ENCODE measurements at regions not wholly inside any gene's neighbourhood (a gene's known extent, or its start where the extent isn't known, plus 50 kb on each side); places are given as distances from the start of the nearest gene placed in this dataset.

- Histone ChIP-seq H3K4me3 (ENCODE audit: low read depth, low read length, poor library complexity, severe bottlenecking) (no peak overlapping the region), H3K9me3 (ENCODE audit: low read length) (no peaks in the 10 kb centered on the region), H3K36me3 (ENCODE audit: insufficient read depth, low read length) (no peaks in the 10 kb centered on the region), H3K4me1 (ENCODE audit: insufficient read depth, low read length, poor library complexity, severe bottlenecking) (no peaks in the 10 kb centered on the region), H3K4me2 (ENCODE audit: low read length) (no peak overlapping the region), H3K79me2 (ENCODE audit: insufficient read depth, low read depth, low read length) (no peaks in the 10 kb centered on the region), H3K27ac (ENCODE audit: low read depth, low read length, poor library complexity, severe bottlenecking) (no peak overlapping the region), H3K9me2 (ENCODE audit: insufficient read depth, low read length) (no peaks in the 10 kb centered on the region), H2AFZ (ENCODE audit: low read length) (no peak overlapping the region), H4K20me1 (ENCODE audit: insufficient read depth, low read length) (no peaks in the 10 kb centered on the region)
- POLR2A ChIA-PET: no interaction called here
- no peak for DNase-seq (ENCODE audit: low spot score)
- no TSS peak for BruUV-seq (replicated peaks)
- no peak for TF ChIP-seq CTCF (conservative IDR thresholded peaks at IDR 0.05; ENCODE audit: low read length)
- no peak for TF ChIP-seq EZH2phosphoT487 (IDR thresholded peaks at IDR 0.05; ENCODE audit: borderline replicate concordance, low read depth, low read length)
- intact Hi-C loops (cut with micrococcal nuclease; ENCODE audit: unreplicated experiment): no loop called here
- CTCF ChIA-PET (ENCODE audit: unreplicated experiment): no interaction called here
These were observed 235.4 kb downstream of the SPRY1 start for GRCh38 chr4:123631786-123632692.

DNA sequence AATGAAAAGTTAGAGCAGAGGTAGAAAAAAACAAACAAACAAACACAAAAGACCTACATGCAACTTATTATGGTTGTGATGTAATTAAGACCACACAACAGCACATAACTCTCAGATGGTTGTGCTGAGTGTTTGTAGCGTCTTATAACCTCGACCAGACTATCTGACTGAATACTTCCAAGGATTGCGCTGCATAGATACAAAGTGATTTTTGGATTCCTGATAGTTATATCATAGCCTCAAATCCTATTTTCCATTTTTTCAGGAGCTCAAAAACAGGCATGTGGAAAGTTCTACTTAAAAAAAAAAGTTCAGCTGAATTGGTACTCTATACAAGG lies 236.1 kb downstream of the SPRY1 start:
- Histone ChIP-seq H3K9me2 (ENCODE audit: insufficient read depth, low read length) (no peaks in the 10 kb centered on the region), H3K4me2 (ENCODE audit: low read length) (no peak overlapping the region), H3K4me3 (ENCODE audit: low read depth, low read length, poor library complexity, severe bottlenecking) (no peak overlapping the region), H3K9me3 (ENCODE audit: low read length) (no peaks in the 10 kb centered on the region), H3K79me2 (ENCODE audit: insufficient read depth, low read depth, low read length) (no peaks in the 10 kb centered on the region), H4K20me1 (ENCODE audit: insufficient read depth, low read length) (no peaks in the 10 kb centered on the region), H2AFZ (ENCODE audit: low read length) (no peak overlapping the region), H3K4me1 (ENCODE audit: insufficient read depth, low read length, poor library complexity, severe bottlenecking) (no peaks in the 10 kb centered on the region), H3K27ac (ENCODE audit: low read depth, low read length, poor library complexity, severe bottlenecking) (no peak overlapping the region), H3K36me3 (ENCODE audit: insufficient read depth, low read length) (no peaks in the 10 kb centered on the region)
- TF ChIP-seq CTCF (conservative IDR thresholded peaks at IDR 0.05; ENCODE audit: low read length) (no peak), EZH2phosphoT487 (IDR thresholded peaks at IDR 0.05; ENCODE audit: borderline replicate concordance, low read depth, low read length) (no peak)
- intact Hi-C loops (cut with micrococcal nuclease; ENCODE audit: unreplicated experiment): no loop called here
- no peak for DNase-seq (ENCODE audit: low spot score)
- ChIA-PET POLR2A (no interaction called here), CTCF (ENCODE audit: unreplicated experiment) (no interaction called here)
- no TSS peak for BruUV-seq (replicated peaks)

DNA sequence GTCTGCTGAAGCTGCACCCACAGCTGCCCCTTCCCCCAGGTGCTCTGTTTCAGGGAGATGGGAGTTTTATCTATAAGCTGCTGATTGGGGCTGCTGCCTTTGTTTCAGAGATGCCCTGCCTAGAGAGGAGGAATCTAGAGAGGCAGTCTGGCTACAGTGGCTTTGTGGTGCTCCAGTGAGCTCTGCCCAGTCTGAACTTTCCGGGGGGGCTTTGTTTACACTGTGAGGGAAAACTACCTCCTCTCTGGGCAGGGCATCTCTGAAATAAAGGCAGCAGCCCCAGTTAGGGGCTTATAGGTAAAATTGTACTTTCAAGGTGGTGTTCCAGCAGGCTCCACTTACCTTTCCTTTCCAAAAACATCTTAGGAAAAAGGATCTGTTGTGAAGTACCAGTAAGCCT lies 242.2 kb downstream of the SPRY1 start:
- Histone ChIP-seq H3K79me2 (ENCODE audit: insufficient read depth, low read depth, low read length) (no peaks in the 10 kb centered on the region), H3K4me1 (ENCODE audit: insufficient read depth, low read length, poor library complexity, severe bottlenecking) (no peaks in the 10 kb centered on the region), H3K9me2 (ENCODE audit: insufficient read depth, low read length) (no peaks in the 10 kb centered on the region), H3K36me3 (ENCODE audit: insufficient read depth, low read length) (no peaks in the 10 kb centered on the region), H3K27ac (ENCODE audit: low read depth, low read length, poor library complexity, severe bottlenecking) (no peak overlapping the region), H3K4me2 (ENCODE audit: low read length) (no peak overlapping the region), H3K4me3 (ENCODE audit: low read depth, low read length, poor library complexity, severe bottlenecking) (no peak overlapping the region), H4K20me1 (ENCODE audit: insufficient read depth, low read length) (no peaks in the 10 kb centered on the region), H2AFZ (ENCODE audit: low read length) (no peak overlapping the region), H3K9me3 (ENCODE audit: low read length) (no peaks in the 10 kb centered on the region)
- intact Hi-C loops (cut with micrococcal nuclease; ENCODE audit: unreplicated experiment): no loop called here
- no peak for TF ChIP-seq CTCF (conservative IDR thresholded peaks at IDR 0.05; ENCODE audit: low read length)
- TF ChIP-seq EZH2phosphoT487 (IDR thresholded peaks at IDR 0.05; ENCODE audit: borderline replicate concordance, low read depth, low read length): no peak
- ChIA-PET POLR2A (no interaction called here), CTCF (ENCODE audit: unreplicated experiment) (no interaction called here)
- BruUV-seq (replicated peaks): no TSS peak
- no peak for DNase-seq (ENCODE audit: low spot score)

All from OCI-LY7 (cell line).